ENCODE measurements at regions not wholly inside any gene's neighbourhood (a gene's known extent, or its start where the extent isn't known, plus 50 kb on each side); places are given as distances from the start of the nearest gene placed in this dataset.

GRCh38 chr13:108000998-108001397 is 214.3 kb downstream of the LIG4 start:
- TF ChIP-seq CTCF (IDR thresholded peaks at IDR 0.05), result no peak
- TF ChIP-seq POLR2A (IDR thresholded peaks at IDR 0.05), result no peak
